GM19025 (cell line): ENCODE measurements at regions not wholly inside any gene's neighbourhood (a gene's known extent, or its start where the extent isn't known, plus 50 kb on each side); places are given as distances from the start of the nearest gene placed in this dataset.

Source experiments
- ATAC-seq: cut with Tn5 transposase; IDR thresholded peaks from one replicate; pipeline ENCODE4 v1.9.1; 2021; ENCODE audit warnings: mild to moderate bottlenecking, low read depth, moderate library complexity; ENCODE audit not compliant: unreplicated experiment

- ATAC-seq = no peak
These were observed 98.5 kb upstream of the RUNX3 start for GRCh38 chr1:25028587-25028906.

- no peak for ATAC-seq
These were observed 97.9 kb upstream of the RUNX3 start for GRCh38 chr1:25027822-25028586.

- ATAC-seq = no peak
These were observed 96.8 kb upstream of the RUNX3 start for GRCh38 chr1:25026730-25027450.

- ATAC-seq = no peak
These were observed 96.2 kb upstream of the RUNX3 start for GRCh38 chr1:25026304-25026703.

GRCh38 chr1:25024615-25025350, 94.7 kb upstream of the RUNX3 start:
- ATAC-seq = no peak

- ATAC-seq = no peak
These were observed 93.8 kb upstream of the RUNX3 start for GRCh38 chr1:25023826-25024225.

GRCh38 chr1:25023190-25023578, 93.1 kb upstream of the RUNX3 start:
- no peak for ATAC-seq

- peak; percentile 74 for ATAC-seq
These were observed 92.5 kb upstream of the RUNX3 start for GRCh38 chr1:25022361-25023189.

GRCh38 chr1:25021591-25022215, 91.6 kb upstream of the RUNX3 start:
- ATAC-seq = no peak

GRCh38 chr1:25020851-25021590, 90.9 kb upstream of the RUNX3 start:
- ATAC-seq = no peak

- no peak for ATAC-seq
These were observed 90.2 kb upstream of the RUNX3 start for GRCh38 chr1:25020173-25020845.

GRCh38 chr1:25019337-25020172, 89.5 kb upstream of the RUNX3 start:
- peak; percentile 44 for ATAC-seq

GRCh38 chr1:25018943-25019336, 88.9 kb upstream of the RUNX3 start:
- ATAC-seq = no peak

- no peak for ATAC-seq
These were observed 88.1 kb upstream of the RUNX3 start for GRCh38 chr1:25018110-25018735.

GRCh38 chr1:25017436-25018109, 87.5 kb upstream of the RUNX3 start:
- ATAC-seq = no peak

GRCh38 chr1:25012966-25013962, 83.2 kb upstream of the RUNX3 start:
- no peak for ATAC-seq
